Left forelimb (tissue), 1 donor: ENCODE measurements at regions not wholly inside any gene's neighbourhood (a gene's known extent, or its start where the extent isn't known, plus 50 kb on each side); places are given as distances from the start of the nearest gene placed in this dataset.

ENCODE experiments used
- DNase-seq: peaks from one replicate; pipeline ENCODE4 v3.0.0-alpha.2; 2018; ENCODE audit warnings: low spot score

GRCh38 chr16:79497606-79498350 lies 102.8 kb downstream of the MAF start:
- no peak for DNase-seq

- DNase-seq = no peak
Measured at GRCh38 chr16:79493911-79494310, 106.6 kb downstream of the MAF start.

- DNase-seq = no peak
Measured at GRCh38 chr16:79492036-79492435, 108.5 kb downstream of the MAF start.

GRCh38 chr16:79485020-79485419 lies 115.5 kb downstream of the MAF start:
- DNase-seq = no peak

DNA sequence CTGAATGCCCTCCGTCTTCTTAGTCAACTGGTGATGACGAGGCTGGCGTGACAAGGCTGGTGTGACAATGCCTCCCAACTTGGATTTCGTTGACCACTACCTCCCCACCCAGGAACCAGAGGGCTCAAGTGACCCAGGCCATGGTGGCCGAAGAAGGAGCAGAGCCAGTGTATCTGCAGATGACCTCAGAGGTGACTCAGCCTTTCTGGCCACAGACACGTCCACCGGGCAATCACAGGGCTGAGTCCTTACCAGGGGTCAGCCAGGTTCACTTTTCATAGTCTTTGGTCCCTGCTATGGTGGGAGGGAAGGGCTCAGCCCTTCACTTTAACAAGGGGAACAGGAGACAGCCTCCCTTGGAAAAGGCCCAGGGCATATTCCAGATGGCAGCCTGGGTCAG lies 116.3 kb downstream of the MAF start:
- no peak for DNase-seq

GRCh38 chr16:79483336-79483735 lies 117.2 kb downstream of the MAF start:
- no peak for DNase-seq

- DNase-seq = no peak
Measured at GRCh38 chr16:79482011-79482410, 118.5 kb downstream of the MAF start.

- DNase-seq = no peak
Measured at GRCh38 chr16:79480929-79481328, 119.6 kb downstream of the MAF start.

DNA sequence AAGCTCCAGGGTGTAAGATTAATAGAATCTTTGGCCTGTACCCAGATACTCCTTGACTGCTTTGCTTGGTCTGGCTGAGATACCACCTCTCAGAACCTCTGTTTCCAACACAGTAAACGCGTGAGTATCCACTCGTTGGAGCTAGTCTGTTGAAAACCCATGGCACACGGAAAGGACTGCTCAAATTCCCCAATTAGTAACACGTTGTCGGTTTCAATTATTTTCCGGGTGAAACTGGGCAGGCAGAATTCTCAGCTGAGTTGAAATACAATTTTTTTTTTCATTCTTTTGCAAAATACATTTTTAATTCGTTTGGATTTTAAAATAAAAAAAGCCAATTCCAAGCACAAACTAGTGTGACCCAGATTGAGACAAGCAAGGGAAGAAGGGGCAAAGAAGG lies 120.5 kb downstream of the MAF start:
- no peak for DNase-seq

DNA sequence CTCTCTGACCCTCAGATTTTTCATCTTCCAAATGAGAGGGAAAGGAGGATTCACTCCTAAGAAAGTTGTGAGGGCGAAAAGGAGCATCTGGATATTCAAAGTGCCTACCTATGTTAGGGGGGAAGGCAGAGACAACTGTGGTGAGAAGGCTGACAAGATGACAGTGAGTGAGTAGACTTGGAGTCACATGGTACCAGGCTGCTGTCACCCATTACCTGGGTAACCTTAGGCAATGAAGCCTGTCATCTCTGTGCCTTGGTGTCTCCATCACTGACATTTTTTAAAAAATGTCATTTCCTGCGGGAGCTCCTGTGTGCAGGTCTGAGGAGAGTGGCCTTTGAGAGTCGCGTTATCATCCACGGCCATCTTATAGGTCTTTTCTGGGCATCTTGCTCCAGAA lies 124.0 kb downstream of the MAF start:
- DNase-seq = no peak

DNA sequence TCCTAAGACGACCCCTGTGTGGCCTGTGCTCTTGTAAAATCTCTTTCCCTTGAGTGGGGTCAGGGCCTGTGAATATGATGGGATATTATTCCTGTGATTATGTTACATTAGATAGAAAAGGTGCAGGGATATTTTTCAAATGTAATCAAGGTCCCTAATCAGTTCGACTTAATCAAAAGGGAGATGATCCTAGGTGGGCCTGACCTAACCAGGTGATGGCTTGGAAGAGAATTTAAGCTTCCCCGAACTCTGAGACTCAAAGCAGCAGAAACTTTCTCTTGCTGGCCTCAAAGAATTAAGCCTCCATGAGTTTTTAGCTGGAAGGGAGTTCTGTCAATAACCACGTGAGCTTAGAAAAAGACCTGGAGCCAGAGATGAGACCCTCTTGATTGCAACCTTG lies 124.7 kb downstream of the MAF start:
- DNase-seq = no peak

DNA sequence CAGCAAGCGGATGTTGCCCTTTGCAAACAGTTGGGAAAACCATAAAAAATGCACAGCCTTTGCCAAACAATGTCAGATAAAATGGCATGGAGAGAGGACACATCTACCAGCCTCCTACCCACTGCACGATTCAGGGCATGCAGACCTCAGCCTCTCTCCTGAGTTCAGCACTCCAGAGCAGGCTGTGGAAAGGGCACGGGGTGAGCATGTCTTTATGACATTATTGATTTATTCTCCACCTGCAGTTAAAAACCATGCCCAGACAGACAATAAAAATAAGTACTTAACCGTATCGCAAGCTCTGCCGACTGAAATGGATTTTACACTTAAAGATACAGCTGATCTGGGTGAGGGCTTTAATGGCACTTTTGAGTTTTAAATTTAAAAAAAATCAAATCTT lies 127.1 kb downstream of the MAF start:
- no peak for DNase-seq

DNA sequence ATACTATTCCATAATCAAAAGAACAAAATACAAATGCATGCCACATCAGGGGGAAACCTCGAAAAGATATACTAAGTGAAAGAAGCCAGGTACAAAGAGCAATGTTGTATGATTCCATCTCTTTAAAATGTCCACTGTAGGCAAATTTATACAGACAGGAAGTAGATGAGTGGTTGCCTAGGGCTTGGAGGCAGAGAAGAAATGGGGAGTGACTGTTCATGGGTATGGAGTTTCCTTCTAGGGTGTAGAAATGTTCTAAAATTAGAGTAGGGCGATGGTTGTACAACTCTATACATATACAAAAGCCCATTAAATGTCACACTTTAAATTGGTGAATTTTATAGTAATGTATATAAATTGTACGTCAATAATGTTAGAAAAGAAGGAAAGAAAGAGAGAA lies 128.1 kb downstream of the MAF start:
- DNase-seq = no peak

DNA sequence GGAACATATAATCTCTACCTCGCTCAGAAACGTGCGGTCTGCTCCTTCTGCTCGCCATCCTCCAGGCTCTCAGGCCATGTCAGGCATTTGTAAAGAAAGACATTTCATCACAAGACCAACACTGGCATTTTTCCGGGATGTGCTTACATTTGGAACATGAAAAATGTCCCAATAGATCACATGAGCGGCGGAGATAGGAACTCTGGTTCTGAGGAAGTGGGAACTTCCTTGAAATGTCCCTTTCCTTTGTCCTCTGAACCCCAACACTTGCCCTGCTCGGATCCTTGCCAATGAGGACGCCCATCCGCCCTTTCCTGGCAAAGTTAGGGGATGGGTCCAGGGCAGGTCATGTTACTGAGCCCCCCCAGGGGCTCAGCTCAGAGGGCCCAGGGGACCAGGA lies 130.5 kb downstream of the MAF start:
- no peak for DNase-seq

DNA sequence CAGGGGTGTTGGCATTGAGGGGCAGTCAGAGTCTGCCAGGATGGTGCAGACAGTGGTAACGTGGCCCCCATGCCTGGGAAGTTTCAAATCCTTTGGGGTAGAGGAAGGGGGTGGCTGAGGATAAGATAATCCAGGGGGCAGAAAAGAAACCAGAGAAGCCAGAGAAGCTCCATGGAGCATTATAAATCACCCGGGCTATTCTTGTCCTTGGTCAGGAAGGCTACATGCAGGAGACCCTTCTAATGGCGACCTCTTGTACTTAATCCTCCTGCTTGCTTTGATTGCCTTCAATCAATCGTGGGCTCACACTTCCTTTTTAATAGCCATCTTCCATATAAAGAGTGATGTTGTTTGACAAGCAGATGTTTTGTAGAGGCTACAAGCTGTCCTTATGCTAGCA lies 131.9 kb downstream of the MAF start:
- no peak for DNase-seq

GRCh38 chr16:79468121-79468552 lies 132.4 kb downstream of the MAF start:
- no peak for DNase-seq

DNA sequence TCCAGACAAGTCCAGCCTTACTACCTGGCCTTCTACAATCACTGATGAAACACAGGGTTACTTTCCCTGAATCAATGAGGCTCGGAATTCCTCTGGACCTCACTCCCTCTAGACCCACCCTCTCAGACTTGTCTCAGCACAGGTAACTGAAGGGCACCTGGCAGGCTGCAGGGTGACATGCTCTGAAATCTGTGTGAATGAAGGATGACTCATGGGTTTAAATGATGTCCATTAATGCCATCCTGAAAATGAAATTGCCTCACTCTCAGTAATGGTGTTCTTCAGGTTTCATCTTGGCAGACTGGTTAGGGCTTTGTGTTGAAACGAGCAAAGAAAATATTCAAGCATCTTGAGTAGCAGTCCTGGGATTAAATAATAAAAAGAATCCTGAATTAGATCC lies 134.4 kb downstream of the MAF start:
- DNase-seq = no peak

GRCh38 chr16:79463841-79464240 lies 136.7 kb downstream of the MAF start:
- no peak for DNase-seq

DNA sequence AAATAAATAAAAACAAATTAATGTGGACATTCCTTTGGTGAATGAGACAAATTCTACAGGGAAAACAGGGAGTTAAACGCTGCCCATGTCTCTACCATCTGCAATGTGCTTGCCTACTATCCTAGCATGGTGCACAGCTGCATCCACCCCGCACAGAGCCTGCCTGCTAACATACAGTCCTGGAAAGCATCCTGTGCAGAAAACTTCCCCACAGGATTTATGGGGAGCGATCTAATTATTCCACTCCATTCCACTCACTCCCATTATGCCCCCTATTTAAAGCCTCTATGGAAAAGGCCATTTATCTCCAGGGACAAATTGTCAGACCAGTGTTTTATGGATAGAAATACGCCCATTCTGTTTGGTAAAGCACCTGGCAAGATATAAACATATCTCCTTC lies 144.5 kb downstream of the MAF start:
- no peak for DNase-seq

GRCh38 chr16:79452671-79453070 lies 147.9 kb downstream of the MAF start:
- DNase-seq = no peak

- DNase-seq = no peak
Measured at GRCh38 chr16:79451196-79451816, 149.2 kb downstream of the MAF start.

GRCh38 chr16:79449900-79450299 lies 150.6 kb downstream of the MAF start:
- DNase-seq = no peak

DNA sequence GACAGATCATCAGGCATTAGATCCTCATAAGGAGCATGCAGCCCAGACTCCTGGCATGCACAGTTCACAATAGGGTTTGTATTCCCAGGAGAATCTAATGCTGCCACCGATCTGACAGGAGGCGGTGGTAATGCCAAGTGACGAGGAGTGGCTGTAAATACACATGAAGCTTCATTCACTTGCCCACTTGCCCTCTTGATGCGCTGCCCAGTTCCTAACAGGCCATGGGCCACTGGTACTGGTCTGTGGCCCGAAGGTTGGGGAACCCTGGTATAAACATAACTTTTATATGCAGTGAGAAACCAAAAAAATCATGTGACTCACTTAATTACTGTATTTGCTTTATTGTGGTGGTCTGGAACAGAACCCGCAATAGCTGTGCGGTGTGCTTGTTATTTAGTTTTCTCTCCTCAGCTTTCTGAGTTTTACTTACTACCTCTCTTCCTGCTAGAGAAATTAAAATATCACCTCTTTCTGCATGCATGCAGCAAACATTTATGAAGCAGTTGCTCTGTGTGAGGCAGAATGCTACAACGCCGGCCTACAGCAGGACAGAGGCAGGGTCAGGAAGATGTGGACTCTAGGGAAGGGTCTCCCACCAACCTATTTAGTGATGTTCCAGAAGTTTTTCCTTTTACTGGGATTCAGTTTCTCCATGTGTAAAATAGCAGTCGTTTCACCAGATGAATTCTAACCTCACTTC lies 151.3 kb downstream of the MAF start:
- DNase-seq = no peak
